ENCODE measurements at regions not wholly inside any gene's neighbourhood (a gene's known extent, or its start where the extent isn't known, plus 50 kb on each side); places are given as distances from the start of the nearest gene placed in this dataset.

- TF ChIP-seq EZH2phosphoT487 (IDR thresholded peaks at IDR 0.05) (no peak), CTCF (IDR thresholded peaks at IDR 0.05) (no peak)
Observed at GRCh38 chr22:22410121-22410520, 98.4 kb downstream of the ZNF280B start.

Measured in neural progenitor cell (in vitro differentiated cells).